B cell (primary cell): ENCODE measurements at regions not wholly inside any gene's neighbourhood (a gene's known extent, or its start where the extent isn't known, plus 50 kb on each side); places are given as distances from the start of the nearest gene placed in this dataset.

ENCODE experiments used
- ATAC-seq: fragments of 200-7000 bp; cut with Tn5 transposase; one replicate; pipeline ENCODE4 v1.10.0; 2021; ENCODE audit warnings: low read depth, mild to moderate bottlenecking, moderate number of reproducible peaks, moderate library complexity
- CTCF ChIA-PET: fragments of 350-600 bp; sonication (Branson Sonifier 250); formaldehyde crosslinking; loops from one replicate; lab custom pipeline; 2021; ENCODE audit warnings: antibody characterized with exemption, inconsistent platforms; lab: Charles Lee
- POLR2A ChIA-PET: fragments of 350-600 bp; sonication (Branson Sonifier 250); formaldehyde crosslinking; loops from one replicate; lab custom pipeline; 2021; ENCODE audit warnings: antibody characterized with exemption; lab: Charles Lee
- DNase-seq: peaks from one replicate; pipeline ENCODE4 v3.0.0; 2013
- H2AFZ ChIP-seq: 2 replicates; pipeline ENCODE4 v1.6.1; 2012; ENCODE audit warnings: mild to moderate bottlenecking, low read depth, low read length; ENCODE audit not compliant: insufficient read depth, poor library complexity, severe bottlenecking
- H3K27ac ChIP-seq, 2 donors: 1 replicate in 1 of 2; 2 replicates in 1 of 2; pipeline ENCODE4 v1.5.1; 2012 to 2013; ENCODE audit warnings: low read length in 2 of 2, mild to moderate bottlenecking in 2 of 2, moderate library complexity in 1 of 2
- H3K27me3 ChIP-seq, 4 experiments: fragments of 200-600 bp in 1 of 4; sonication (generic) in 1 of 4; replicated peaks in 1 of 4; 1 replicate in 2 of 4; 2 replicates in 2 of 4; pipeline versions ENCODE4 v1.6.1 to v1.7.0; 2013 to 2016; ENCODE audit warnings: low read length in 3 of 4, mild to moderate bottlenecking in 2 of 4, mixed read lengths in 1 of 4, moderate library complexity in 1 of 4; ENCODE audit not compliant: insufficient read depth in 4 of 4, control insufficient read depth in 3 of 4; ENCODE audit errors: control extremely low read depth in 1 of 4
- H3K36me3 ChIP-seq, 2 experiments: replicated peaks in 1 of 2; 1 replicate in 1 of 2; 2 replicates in 1 of 2; pipeline versions ENCODE4 v1.6.1 to v1.7.1; 2013; ENCODE audit warnings: low read length in 1 of 2; ENCODE audit not compliant: insufficient read depth in 2 of 2, control insufficient read depth in 1 of 2; ENCODE audit errors: control extremely low read depth in 1 of 2, extremely low read depth in 1 of 2
- H3K4me1 ChIP-seq, 2 donors: fragments of 200-600 bp in 1 of 2; sonication (generic) in 1 of 2; 1 replicate in 1 of 2; 2 replicates in 1 of 2; pipeline versions ENCODE4 v1.5.1 to v1.6.1; 2013 to 2017; ENCODE audit warnings: low read length in 2 of 2; ENCODE audit not compliant: control insufficient read depth in 2 of 2, insufficient read depth in 2 of 2
- H3K4me2 ChIP-seq: replicated peaks from 2 replicates; pipeline ENCODE3; 2012; ENCODE audit warnings: mild to moderate bottlenecking, low read depth, low read length; ENCODE audit not compliant: poor library complexity, severe bottlenecking
- H3K4me3 ChIP-seq, 5 experiments: fragments of 200-600 bp in 1 of 5; sonication (generic) in 1 of 5; 1 replicate in 3 of 5; 2 replicates in 2 of 5; pipeline versions ENCODE4 v1.5.1 to v1.7.0; 2011 to 2016; ENCODE audit warnings: low read length in 4 of 5, mild to moderate bottlenecking in 4 of 5, low read depth in 2 of 5, control low read depth in 1 of 5, moderate library complexity in 1 of 5; ENCODE audit not compliant: insufficient read depth in 1 of 5; ENCODE audit errors: control extremely low read depth in 1 of 5, extremely low read depth in 1 of 5
- H3K79me2 ChIP-seq: fragments of 200-600 bp; sonication (generic); one replicate; pipeline ENCODE4 v1.6.0; 2016; ENCODE audit warnings: low read length; ENCODE audit not compliant: control insufficient read depth, insufficient read depth
- H3K9ac ChIP-seq: fragments of 200-600 bp; sonication (generic); 2 replicates; pipeline ENCODE4 v1.6.1; 2017; ENCODE audit warnings: mild to moderate bottlenecking, low read length, moderate library complexity
- H3K9me3 ChIP-seq, 3 donors: one replicate each; pipeline versions ENCODE4 v1.6.1 to v1.7.1; 2013; ENCODE audit warnings: low read length in 2 of 3; ENCODE audit not compliant: control insufficient read depth in 2 of 3, insufficient read depth in 1 of 3; ENCODE audit errors: control extremely low read depth in 1 of 3
- H4K20me1 ChIP-seq: 2 replicates; pipeline ENCODE4 v1.6.0; 2012; ENCODE audit warnings: mild to moderate bottlenecking, low read length; ENCODE audit not compliant: insufficient read depth, control insufficient read depth, poor library complexity, severe bottlenecking
- H3K27ac Mint-ChIP-seq: one replicate; pipeline ENCODE4 v1.8.0; 2021; ENCODE audit warnings: mixed read lengths
- H3K27me3 Mint-ChIP-seq: one replicate; pipeline ENCODE4 v1.8.0; 2021; ENCODE audit warnings: mixed read lengths
- H3K4me1 Mint-ChIP-seq: one replicate; pipeline ENCODE4 v1.8.0; 2021; ENCODE audit warnings: mixed read lengths
- H3K4me3 Mint-ChIP-seq: one replicate; pipeline ENCODE4 v1.8.0; 2021; ENCODE audit warnings: mixed read lengths
- H3K9me3 Mint-ChIP-seq: one replicate; pipeline ENCODE4 v1.8.0; 2022; ENCODE audit warnings: mixed read lengths; ENCODE audit not compliant: insufficient read depth
- CTCF ChIP-seq: fragments of 200-600 bp; IDR thresholded peaks from one replicate; pipeline ENCODE4 v1.8.0; 2022; ENCODE audit warnings: antibody characterized with exemption, mild to moderate bottlenecking
- EZH2 ChIP-seq: IDR thresholded peaks from 2 replicates; pipeline ENCODE4 v1.6.1; 2012; ENCODE audit warnings: borderline replicate concordance, low read depth, mild to moderate bottlenecking, moderate library complexity, low read length; ENCODE audit not compliant: insufficient read depth, poor library complexity, severe bottlenecking
- WGBS: methylation state at CpG from one replicate; pipeline ENCODE4 v1.1.5; 2013; ENCODE audit warnings: missing lambda C conversion rate; ENCODE audit not compliant: insufficient coverage; 5-methylcytosine and 5-hydroxymethylcytosine counted together
- intact Hi-C: fragments of 100-400 bp; cut with micrococcal nuclease; formaldehyde crosslinking; loops from one replicate; pipeline ENCODE4 v1.10.0; 2022

DNA sequence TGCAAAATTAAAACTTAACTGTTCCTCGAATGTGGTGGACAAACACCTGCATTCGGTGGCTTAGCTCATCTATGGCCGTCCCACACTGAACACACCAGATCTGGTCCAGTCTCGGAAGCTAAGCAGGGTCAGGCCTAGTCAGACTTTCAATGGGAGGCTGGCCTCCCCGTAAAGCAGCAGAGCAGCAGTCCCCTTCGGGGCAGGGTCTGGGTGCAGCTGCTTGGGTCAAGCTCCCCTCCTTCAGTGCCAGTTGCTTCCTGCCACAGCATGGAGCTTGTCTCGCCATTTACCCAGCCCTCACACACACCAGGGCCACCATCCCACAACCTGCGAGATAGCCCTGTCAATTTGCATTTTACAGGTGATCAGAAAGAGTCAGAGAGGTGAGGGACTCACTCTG is 93.2 kb downstream of the TUBA3C start:
- H3K27me3 ChIP-seq, result no peaks in the 10 kb centered on the region
- H3K4me2 ChIP-seq, result no peak overlapping the region
- intact Hi-C loops, result no loop called here
- H3K9me3 ChIP-seq, result peaks cover 0 to 40% (median 0%) of the 10 kb centered on the region in 3 donors
- H3K79me2 ChIP-seq, result no peaks in the 10 kb centered on the region
- no peak overlapping the region for H3K4me3 ChIP-seq
- no peak overlapping the region for H3K27ac ChIP-seq
- ATAC-seq, result no peak
- DNase-seq, result no peak
- Mint-ChIP-seq H3K4me3 (no peak overlapping the region), H3K9me3 (peaks cover 4% of the 10 kb centered on the region), H3K4me1 (no peaks in the 10 kb centered on the region), H3K27ac (no peak overlapping the region), H3K27me3 (no peaks in the 10 kb centered on the region)
- CTCF ChIA-PET, result no interaction called here
- H3K9ac ChIP-seq, result no peak overlapping the region
- 90% methylated on average over 8 of the region's 8 CpGs for WGBS
- no peaks in the 10 kb centered on the region for H3K4me1 ChIP-seq
- no peaks in the 10 kb centered on the region for H3K36me3 ChIP-seq
- no peak overlapping the region for H2AFZ ChIP-seq
- POLR2A ChIA-PET, result no interaction called here
- no peaks in the 10 kb centered on the region for H4K20me1 ChIP-seq
- TF ChIP-seq EZH2 (no peak), CTCF (no peak)

DNA sequence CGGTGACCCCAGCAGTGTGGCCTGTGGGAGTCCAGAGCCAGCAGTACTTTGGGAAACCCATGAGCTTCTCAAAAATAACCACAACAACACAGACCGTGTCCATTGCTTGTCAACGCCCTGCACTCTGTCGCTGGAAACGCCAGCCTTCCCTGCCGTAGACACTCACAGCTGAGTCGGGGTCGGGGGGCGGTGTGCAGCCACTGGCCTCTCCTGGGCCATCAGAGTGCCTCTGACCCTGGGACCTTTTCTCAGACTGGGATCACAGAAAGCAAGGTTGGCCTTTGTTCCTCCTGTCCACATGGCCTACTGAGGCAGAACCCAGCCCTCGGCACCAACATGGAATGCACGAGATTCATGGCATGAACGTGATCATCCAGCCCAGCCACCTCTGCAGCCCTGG is 95.7 kb downstream of the TUBA3C start:
- ChIA-PET POLR2A (no interaction called here), CTCF (no interaction called here)
- H3K36me3 ChIP-seq, result no peaks in the 10 kb centered on the region
- no peak overlapping the region for H2AFZ ChIP-seq
- DNase-seq, result no peak
- no peaks in the 10 kb centered on the region for H3K79me2 ChIP-seq
- no peaks in the 10 kb centered on the region for H3K4me1 ChIP-seq
- H3K9me3 Mint-ChIP-seq, result peaks cover 4% of the 10 kb centered on the region
- H3K4me3 Mint-ChIP-seq, result no peak overlapping the region
- peaks cover 0 to 34% (median 0%) of the 10 kb centered on the region in 3 donors for H3K9me3 ChIP-seq
- 95% methylated on average over 12 of the region's 12 CpGs for WGBS
- no peak overlapping the region for H3K9ac ChIP-seq
- ATAC-seq, result no peak
- intact Hi-C loops, result no loop called here
- no peaks in the 10 kb centered on the region for H4K20me1 ChIP-seq
- no peak overlapping the region for H3K4me3 ChIP-seq
- H3K27me3 Mint-ChIP-seq, result no peaks in the 10 kb centered on the region
- H3K27me3 ChIP-seq, result no peaks in the 10 kb centered on the region
- H3K4me1 Mint-ChIP-seq, result no peaks in the 10 kb centered on the region
- H3K4me2 ChIP-seq, result no peak overlapping the region
- TF ChIP-seq CTCF, result no peak
- TF ChIP-seq EZH2, result no peak
- H3K27ac ChIP-seq, result no peak overlapping the region
- no peak overlapping the region for H3K27ac Mint-ChIP-seq
